ENCODE measurements at regions not wholly inside any gene's neighbourhood (a gene's known extent, or its start where the extent isn't known, plus 50 kb on each side); places are given as distances from the start of the nearest gene placed in this dataset.

GRCh38 chr10:4074545-4075407, 289.8 kb upstream of the KLF6 start:
- no peak for DNase-seq (ENCODE audit: low read depth)

GRCh38 chr10:4073912-4074311, 288.9 kb upstream of the KLF6 start:
- peak; percentile 80 for DNase-seq (ENCODE audit: low read depth)

- no peak for DNase-seq (ENCODE audit: low read depth)
Measured at GRCh38 chr10:4070921-4071660, 286.1 kb upstream of the KLF6 start.

GRCh38 chr10:4070184-4070583, 285.2 kb upstream of the KLF6 start:
- DNase-seq (ENCODE audit: low read depth) = no peak

GRCh38 chr10:4069491-4069890, 284.5 kb upstream of the KLF6 start:
- DNase-seq (ENCODE audit: low read depth) = no peak

GRCh38 chr10:4068629-4069028, 283.6 kb upstream of the KLF6 start:
- no peak for DNase-seq (ENCODE audit: low read depth)

- no peak for DNase-seq (ENCODE audit: low read depth)
Measured at GRCh38 chr10:4067931-4068561, 283.0 kb upstream of the KLF6 start.

GRCh38 chr10:4067531-4067930, 282.5 kb upstream of the KLF6 start:
- no peak for DNase-seq (ENCODE audit: low read depth)

- no peak for DNase-seq (ENCODE audit: low read depth)
Measured at GRCh38 chr10:4066581-4067390, 281.8 kb upstream of the KLF6 start.

- DNase-seq (ENCODE audit: low read depth) = no peak
Measured at GRCh38 chr10:4064489-4064888, 279.5 kb upstream of the KLF6 start.

- DNase-seq (ENCODE audit: low read depth) = no peak
Measured at GRCh38 chr10:4063717-4064116, 278.7 kb upstream of the KLF6 start.

- no peak for DNase-seq (ENCODE audit: low read depth)
Measured at GRCh38 chr10:4062751-4063150, 277.7 kb upstream of the KLF6 start.

- DNase-seq (ENCODE audit: low read depth) = no peak
Measured at GRCh38 chr10:4062072-4062471, 277.1 kb upstream of the KLF6 start.

GRCh38 chr10:4061441-4061951, 276.5 kb upstream of the KLF6 start:
- DNase-seq (ENCODE audit: low read depth) = no peak

- no peak for DNase-seq (ENCODE audit: low read depth)
Measured at GRCh38 chr10:4059471-4060138, 274.6 kb upstream of the KLF6 start.

- no peak for DNase-seq (ENCODE audit: low read depth)
Measured at GRCh38 chr10:4058514-4059029, 273.6 kb upstream of the KLF6 start.

- DNase-seq (ENCODE audit: low read depth) = no peak
Measured at GRCh38 chr10:4057725-4058513, 272.9 kb upstream of the KLF6 start.

- DNase-seq (ENCODE audit: low read depth) = no peak
Measured at GRCh38 chr10:4057021-4057420, 272.0 kb upstream of the KLF6 start.

GRCh38 chr10:4054656-4055435, 269.8 kb upstream of the KLF6 start:
- DNase-seq (ENCODE audit: low read depth) = no peak

Data from GM04504 (cell line).